Heart right ventricle (tissue), 16 donors: ENCODE measurements at regions not wholly inside any gene's neighbourhood (a gene's known extent, or its start where the extent isn't known, plus 50 kb on each side); places are given as distances from the start of the nearest gene placed in this dataset.
A peak's percentile ranks its signal among the peaks of the same experiment; 100 is the strongest.

Experiments used
- ATAC-seq, 8 donors: fragments of 200-7000 bp; cut with Tn5 transposase; one replicate each; pipeline ENCODE4 v1.9.1; 2020; ENCODE audit warnings: mild to moderate bottlenecking in 8 of 8, moderate library complexity in 8 of 8, moderate number of reproducible peaks in 1 of 8
- DNase-seq, 2 donors: peaks; one replicate each; pipeline ENCODE4 v3.0.0-alpha.2; 2020
- H3K27ac ChIP-seq, 10 donors: fragments of 200-600 bp; sonication (generic) in 2 of 10; one replicate each; pipeline versions ENCODE4 v1.5.0 to v1.8.0; 2020 to 2022; ENCODE audit warnings: mild to moderate bottlenecking in 3 of 10
- H3K27me3 ChIP-seq, 7 donors: fragments of 200-600 bp; one replicate each; pipeline ENCODE4 v1.8.0; 2021 to 2022; ENCODE audit warnings: mild to moderate bottlenecking in 2 of 7
- H3K36me3 ChIP-seq, 9 donors: fragments of 200-600 bp; sonication (generic) in 1 of 9; one replicate each; pipeline versions ENCODE4 v1.5.0 to v1.8.0; 2020 to 2022; ENCODE audit warnings: mild to moderate bottlenecking in 2 of 9
- H3K4me1 ChIP-seq, 9 donors: fragments of 200-600 bp; sonication (generic) in 1 of 9; one replicate each; pipeline versions ENCODE4 v1.5.0 to v1.8.0; 2020 to 2022; ENCODE audit warnings: mild to moderate bottlenecking in 4 of 9
- H3K4me3 ChIP-seq, 10 donors: fragments of 200-600 bp; sonication (generic) in 2 of 10; one replicate each; pipeline versions ENCODE4 v1.5.0 to v1.8.0; 2020 to 2022; ENCODE audit warnings: mild to moderate bottlenecking in 7 of 10, moderate library complexity in 2 of 10
- H3K9me3 ChIP-seq, 11 donors: fragments of 200-600 bp in 10 of 11; sonication (generic) in 2 of 11; one replicate each; pipeline versions ENCODE4 v1.5.0 to v1.8.0; 2013 to 2022; ENCODE audit warnings: mild to moderate bottlenecking in 2 of 11, control low read depth in 1 of 11, moderate library complexity in 1 of 11
- CTCF ChIP-seq, 9 donors: fragments of 200-600 bp; sonication (generic) in 2 of 9; IDR thresholded peaks; one replicate each; pipeline versions ENCODE4 v1.5.0 to v1.8.0; 2021 to 2022; ENCODE audit warnings: antibody characterized with exemption in 9 of 9, mild to moderate bottlenecking in 5 of 9, moderate library complexity in 1 of 9
- WGBS, 2 donors: extraction: QIAGEN DNeasy Blood & Tissue Kit; methylation state at CpG; one replicate each; pipeline ENCODE4 v1.1.7; 2013; ENCODE audit warnings: inconsistent platforms in 1 of 2; 5-methylcytosine and 5-hydroxymethylcytosine counted together
- intact Hi-C, 10 donors: fragments of 100-400 bp; cut with DNase I; formaldehyde crosslinking; loops; one replicate each; pipeline versions ENCODE4 v1.11.1 to v1.14.2; 2022
- donor health status: Arrhythmogenic right ventricular cardiomyopathy.
- donor health status: ischemic (EF 13 %, LVEDD 7.1; RV severe dilation, severe dysfunction).
- donor health status: healthy with polysubstance abuse.
- donor health status: DM: no; HTN: yes; CAD: no.
- donor health status: DM: no; HTN: no; CAD: no.
- donor health status: ischemic (EF 25% LVEDD 6.9; RV normal size, moderate dysfunction).
- donor health status: ischemic (EF 25% LVEDD 5.7; RV mildly dilated, moderate dysfunction).
- donor health status: healthy.
- donor health status: DM: yes; HTN: yes; CAD: no.
- donor health status: Ischemic cardiomyopathy.
- donor health status: ischemic (EF 35%, LVEDD 5.7; RV mildly dilated, moderate dysfunction).
- donor health status: nonischemic (EF 11% LVEDD 7.7; RV severe dilation, severe dysfunction).
- donor health status: DM: yes; HTN: yes; CAD: no.
- donor health status: PGD.
- donor health status: ischemic (EF 29% LVEDD 5.4; RV normal size, mild dysfunction).
- donor health status: nonischemic (EF 23%, LVEDD 6.1; RV moderate dilation, normal function).

- DNase-seq (no peak), ATAC-seq (no peak)
- Histone ChIP-seq H3K4me3 (no peak overlapping the region), H3K27ac (no peak overlapping the region), H3K4me1 (peaks cover 12 to 55% (median 41%) of the 10 kb centered on the region in 9 donors), H3K9me3 (no peaks in the 10 kb centered on the region), H3K36me3 (no peaks in the 10 kb centered on the region), H3K27me3 (no peaks in the 10 kb centered on the region)
- intact Hi-C loops = no loop called here
- 88 to 93% methylated on average over 7 of the region's 7 CpGs for WGBS, 2 donors
- TF ChIP-seq CTCF (IDR thresholded peaks at IDR 0.05) = no peak
These were observed 165.1 kb upstream of the GLI2 start for GRCh38 chr2:120570546-120570945.

GRCh38 chr2:120571015-120571728 is 164.5 kb upstream of the GLI2 start:
- intact Hi-C loops = no loop called here
- no peaks in the 10 kb centered on the region for H3K36me3 ChIP-seq
- H3K27ac ChIP-seq = no peak overlapping the region
- H3K9me3 ChIP-seq = no peaks in the 10 kb centered on the region
- DNase-seq = no peak
- no peak for TF ChIP-seq CTCF (IDR thresholded peaks at IDR 0.05)
- peaks cover 7 to 55% (median 36%) of the 10 kb centered on the region in 9 donors for H3K4me1 ChIP-seq
- H3K27me3 ChIP-seq = peaks cover 0 to 2% (median 0%) of the 10 kb centered on the region in 7 donors
- H3K4me3 ChIP-seq = no peak overlapping the region
- 91 to 96% methylated on average over 6 of the region's 6 CpGs for WGBS, 2 donors
- ATAC-seq = no peak

GRCh38 chr2:120572226-120572625 is 163.4 kb upstream of the GLI2 start:
- no peak for DNase-seq
- Histone ChIP-seq H3K4me3 (no peak overlapping the region), H3K9me3 (no peaks in the 10 kb centered on the region), H3K27me3 (peaks cover 0 to 13% (median 0%) of the 10 kb centered on the region in 7 donors), H3K4me1 (peaks cover 7 to 55% (median 37%) of the 10 kb centered on the region in 9 donors), H3K36me3 (no peaks in the 10 kb centered on the region), H3K27ac (no peak overlapping the region)
- no peak for ATAC-seq
- WGBS, 2 donors = 85 to 89% methylated on average over 2 of the region's 2 CpGs
- no peak for TF ChIP-seq CTCF (IDR thresholded peaks at IDR 0.05)
- intact Hi-C loops = no loop called here

- TF ChIP-seq CTCF (IDR thresholded peaks at IDR 0.05) = no peak
- no peak for DNase-seq
- Histone ChIP-seq H3K9me3 (no peaks in the 10 kb centered on the region), H3K27me3 (peaks cover 0 to 15% (median 0%) of the 10 kb centered on the region in 7 donors), H3K4me1 (peaks cover 8 to 44% (median 27%) of the 10 kb centered on the region in 9 donors), H3K27ac (peak overlapping the region in 2 of 10 donors; percentile 6 to 41), H3K36me3 (no peaks in the 10 kb centered on the region), H3K4me3 (no peak overlapping the region)
- ATAC-seq = no peak
- intact Hi-C loops = no loop called here
- WGBS, 2 donors = 89 to 97% methylated on average over 4 of the region's 4 CpGs
These were observed 161.0 kb upstream of the GLI2 start for GRCh38 chr2:120574620-120575019.
